Liver (tissue), 8 donors: ENCODE measurements at regions not wholly inside any gene's neighbourhood (a gene's known extent, or its start where the extent isn't known, plus 50 kb on each side); places are given as distances from the start of the nearest gene placed in this dataset.
"Not testable (repeated sequence)": the region's sequence is repeated elsewhere in the genome, so short reads cannot be mapped to it uniquely, and the experiment has no call there.

Source experiments
- DNase-seq: peaks from one replicate; pipeline ENCODE4 v3.0.0-alpha.2; 2017; ENCODE audit warnings: low spot score
- H3K27ac ChIP-seq, 2 donors: one replicate each; pipeline ENCODE4 v1.7.0; 2013; ENCODE audit warnings: inconsistent platforms in 2 of 2, low read length in 2 of 2, control low read depth in 1 of 2, low read depth in 1 of 2, mild to moderate bottlenecking in 1 of 2
- H3K27me3 ChIP-seq, 4 donors: one replicate each; pipeline versions ENCODE4 v1.6.1 to v1.7.0; 2013; ENCODE audit warnings: low read length in 3 of 4, inconsistent platforms in 1 of 4, mild to moderate bottlenecking in 1 of 4, moderate library complexity in 1 of 4; ENCODE audit not compliant: control insufficient read depth in 4 of 4, insufficient read depth in 4 of 4
- H3K36me3 ChIP-seq, 4 donors: one replicate each; pipeline versions ENCODE4 v1.6.1 to v1.7.0; 2013; ENCODE audit warnings: low read length in 3 of 4, mild to moderate bottlenecking in 3 of 4, low read depth in 1 of 4, moderate library complexity in 1 of 4; ENCODE audit not compliant: control insufficient read depth in 4 of 4, insufficient read depth in 3 of 4
- H3K4me1 ChIP-seq, 4 donors: one replicate each; pipeline versions ENCODE4 v1.6.1 to v1.7.0; 2013; ENCODE audit warnings: low read length in 3 of 4, mild to moderate bottlenecking in 3 of 4, moderate library complexity in 1 of 4; ENCODE audit not compliant: control insufficient read depth in 4 of 4, insufficient read depth in 4 of 4
- H3K4me3 ChIP-seq, 3 donors: one replicate each; pipeline versions ENCODE4 v1.6.1 to v1.7.0; 2013; ENCODE audit warnings: low read length in 3 of 3, control low read depth in 1 of 3, low read depth in 1 of 3, mild to moderate bottlenecking in 1 of 3
- H3K9ac ChIP-seq, 2 donors: one replicate each; pipeline ENCODE4 v1.7.0; 2013; ENCODE audit warnings: low read length in 2 of 2, mild to moderate bottlenecking in 2 of 2, moderate library complexity in 2 of 2, control low read depth in 1 of 2, low read depth in 1 of 2
- H3K9me3 ChIP-seq, 4 donors: one replicate each; pipeline versions ENCODE4 v1.6.1 to v1.7.0; 2013; ENCODE audit warnings: low read length in 3 of 4; ENCODE audit not compliant: control insufficient read depth in 4 of 4
- EGR1 ChIP-seq, 2 donors: IDR thresholded peaks; 2 replicates each; pipeline ENCODE4 v1.6.1; 2016 to 2018; ENCODE audit warnings: antibody characterized with exemption in 2 of 2, low read depth in 2 of 2
- FOXA1 ChIP-seq: IDR thresholded peaks from 2 replicates; pipeline ENCODE4 v1.6.1; 2016; ENCODE audit warnings: antibody characterized with exemption
- FOXA2 ChIP-seq: IDR thresholded peaks from 2 replicates; pipeline ENCODE4 v1.6.1; 2016; ENCODE audit warnings: antibody characterized with exemption
- GABPA ChIP-seq, 2 donors: IDR thresholded peaks in 1 of 2; conservative IDR thresholded peaks in 1 of 2; 2 replicates each; pipeline ENCODE4 v1.6.1; 2016; ENCODE audit warnings: antibody characterized with exemption in 2 of 2, mild to moderate bottlenecking in 1 of 2, moderate library complexity in 1 of 2
- HNF4G ChIP-seq: IDR thresholded peaks from 2 replicates; pipeline ENCODE4 v1.6.1; 2016; ENCODE audit warnings: antibody characterized with exemption
- NR2F2 ChIP-seq: IDR thresholded peaks from 2 replicates; pipeline ENCODE4 v1.6.1; 2016; ENCODE audit warnings: antibody characterized with exemption
- RAD21 ChIP-seq, 2 donors: IDR thresholded peaks; 2 replicates each; pipeline ENCODE4 v1.6.1; 2016; ENCODE audit warnings: antibody characterized with exemption in 2 of 2, mild to moderate bottlenecking in 2 of 2
- RXRA ChIP-seq, 2 donors: IDR thresholded peaks; 2 replicates each; pipeline ENCODE4 v1.6.1; 2017 to 2018; ENCODE audit warnings: antibody characterized with exemption in 2 of 2, mild to moderate bottlenecking in 1 of 2
- SP1 ChIP-seq: IDR thresholded peaks from 2 replicates; pipeline ENCODE4 v1.6.1; 2018; ENCODE audit warnings: antibody characterized with exemption, mild to moderate bottlenecking
- TAF1 ChIP-seq: conservative IDR thresholded peaks from 2 replicates; pipeline ENCODE4 v1.6.1; 2016; ENCODE audit warnings: antibody characterized with exemption, mild to moderate bottlenecking
- YY1 ChIP-seq: IDR thresholded peaks from 2 replicates; pipeline ENCODE4 v1.6.1; 2016; ENCODE audit warnings: antibody characterized with exemption, mild to moderate bottlenecking
- WGBS: extraction: QIAGEN DNeasy Blood & Tissue Kit; methylation state at CpG from one replicate; pipeline ENCODE4 v1.1.7; 2013; 5-methylcytosine and 5-hydroxymethylcytosine counted together
- TF ChIP-seq, protein P1 (sequence below): IDR thresholded peaks from 2 replicates; pipeline ENCODE4 v1.6.1; 2016; ENCODE audit warnings: antibody characterized with exemption, mild to moderate bottlenecking
- TF ChIP-seq, protein P2 (sequence below): IDR thresholded peaks from 2 replicates; pipeline ENCODE4 v1.6.1; 2016; ENCODE audit warnings: antibody characterized with exemption
- TF ChIP-seq, protein P3 (sequence below): IDR thresholded peaks from 2 replicates; pipeline ENCODE4 v1.6.1; 2016; ENCODE audit warnings: antibody characterized with exemption
- TF ChIP-seq, protein P4 (sequence below): fragments of 150-350 bp; IDR thresholded peaks from 2 replicates; pipeline ENCODE4 v1.5.1; 2017; ENCODE audit warnings: improper control_type of control experiment, low read depth, low read length; ENCODE audit not compliant: missing input control
- TF ChIP-seq, protein P5 (sequence below): IDR thresholded peaks from 2 replicates; pipeline ENCODE4 v1.6.1; 2016; ENCODE audit warnings: antibody characterized with exemption
- donor health status: healthy.
- donor health status: healthy.
- donor health status: healthy.
- donor health status: healthy.
- donor health status: healthy.

DNA sequence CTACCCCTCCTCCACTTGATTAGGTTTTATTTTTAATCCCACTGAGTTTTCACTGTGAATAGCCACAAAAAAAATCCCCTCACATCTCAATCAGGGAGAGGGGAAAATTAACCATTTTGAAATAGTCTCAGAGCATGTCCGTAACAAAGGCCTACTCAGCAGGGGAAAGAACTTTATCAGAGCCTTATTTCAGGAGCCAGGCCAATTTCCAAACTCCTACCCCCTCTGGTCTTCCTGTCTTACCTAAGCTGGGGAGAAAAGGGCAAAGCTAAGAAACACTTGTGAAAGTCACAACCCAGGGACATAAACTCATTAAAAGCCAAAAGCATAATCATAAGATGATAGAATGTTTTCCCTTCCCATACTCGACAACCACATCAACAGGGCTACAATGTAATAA lies 260.3 kb upstream of the DIO3 start:
- peaks cover 0 to 6% (median 2%) of the 10 kb centered on the region in 4 donors for H3K9me3 ChIP-seq
- TF ChIP-seq TAF1, result no peak
- TF ChIP-seq, protein P1, sequence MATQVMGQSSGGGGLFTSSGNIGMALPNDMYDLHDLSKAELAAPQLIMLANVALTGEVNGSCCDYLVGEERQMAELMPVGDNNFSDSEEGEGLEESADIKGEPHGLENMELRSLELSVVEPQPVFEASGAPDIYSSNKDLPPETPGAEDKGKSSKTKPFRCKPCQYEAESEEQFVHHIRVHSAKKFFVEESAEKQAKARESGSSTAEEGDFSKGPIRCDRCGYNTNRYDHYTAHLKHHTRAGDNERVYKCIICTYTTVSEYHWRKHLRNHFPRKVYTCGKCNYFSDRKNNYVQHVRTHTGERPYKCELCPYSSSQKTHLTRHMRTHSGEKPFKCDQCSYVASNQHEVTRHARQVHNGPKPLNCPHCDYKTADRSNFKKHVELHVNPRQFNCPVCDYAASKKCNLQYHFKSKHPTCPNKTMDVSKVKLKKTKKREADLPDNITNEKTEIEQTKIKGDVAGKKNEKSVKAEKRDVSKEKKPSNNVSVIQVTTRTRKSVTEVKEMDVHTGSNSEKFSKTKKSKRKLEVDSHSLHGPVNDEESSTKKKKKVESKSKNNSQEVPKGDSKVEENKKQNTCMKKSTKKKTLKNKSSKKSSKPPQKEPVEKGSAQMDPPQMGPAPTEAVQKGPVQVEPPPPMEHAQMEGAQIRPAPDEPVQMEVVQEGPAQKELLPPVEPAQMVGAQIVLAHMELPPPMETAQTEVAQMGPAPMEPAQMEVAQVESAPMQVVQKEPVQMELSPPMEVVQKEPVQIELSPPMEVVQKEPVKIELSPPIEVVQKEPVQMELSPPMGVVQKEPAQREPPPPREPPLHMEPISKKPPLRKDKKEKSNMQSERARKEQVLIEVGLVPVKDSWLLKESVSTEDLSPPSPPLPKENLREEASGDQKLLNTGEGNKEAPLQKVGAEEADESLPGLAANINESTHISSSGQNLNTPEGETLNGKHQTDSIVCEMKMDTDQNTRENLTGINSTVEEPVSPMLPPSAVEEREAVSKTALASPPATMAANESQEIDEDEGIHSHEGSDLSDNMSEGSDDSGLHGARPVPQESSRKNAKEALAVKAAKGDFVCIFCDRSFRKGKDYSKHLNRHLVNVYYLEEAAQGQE, result no peak
- TF ChIP-seq GABPA (IDR thresholded peaks at IDR 0.05 in 1 of 2, conservative IDR thresholded peaks at IDR 0.05 in 1 of 2), result no peak
- TF ChIP-seq SP1, result no peak
- TF ChIP-seq, protein P2, sequence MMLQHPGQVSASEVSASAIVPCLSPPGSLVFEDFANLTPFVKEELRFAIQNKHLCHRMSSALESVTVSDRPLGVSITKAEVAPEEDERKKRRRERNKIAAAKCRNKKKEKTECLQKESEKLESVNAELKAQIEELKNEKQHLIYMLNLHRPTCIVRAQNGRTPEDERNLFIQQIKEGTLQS, result no peak
- TF ChIP-seq, protein P3, sequence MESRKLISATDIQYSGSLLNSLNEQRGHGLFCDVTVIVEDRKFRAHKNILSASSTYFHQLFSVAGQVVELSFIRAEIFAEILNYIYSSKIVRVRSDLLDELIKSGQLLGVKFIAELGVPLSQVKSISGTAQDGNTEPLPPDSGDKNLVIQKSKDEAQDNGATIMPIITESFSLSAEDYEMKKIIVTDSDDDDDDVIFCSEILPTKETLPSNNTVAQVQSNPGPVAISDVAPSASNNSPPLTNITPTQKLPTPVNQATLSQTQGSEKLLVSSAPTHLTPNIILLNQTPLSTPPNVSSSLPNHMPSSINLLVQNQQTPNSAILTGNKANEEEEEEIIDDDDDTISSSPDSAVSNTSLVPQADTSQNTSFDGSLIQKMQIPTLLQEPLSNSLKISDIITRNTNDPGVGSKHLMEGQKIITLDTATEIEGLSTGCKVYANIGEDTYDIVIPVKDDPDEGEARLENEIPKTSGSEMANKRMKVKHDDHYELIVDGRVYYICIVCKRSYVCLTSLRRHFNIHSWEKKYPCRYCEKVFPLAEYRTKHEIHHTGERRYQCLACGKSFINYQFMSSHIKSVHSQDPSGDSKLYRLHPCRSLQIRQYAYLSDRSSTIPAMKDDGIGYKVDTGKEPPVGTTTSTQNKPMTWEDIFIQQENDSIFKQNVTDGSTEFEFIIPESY, result no peak
- TF ChIP-seq FOXA1, result no peak
- TF ChIP-seq, protein P4, sequence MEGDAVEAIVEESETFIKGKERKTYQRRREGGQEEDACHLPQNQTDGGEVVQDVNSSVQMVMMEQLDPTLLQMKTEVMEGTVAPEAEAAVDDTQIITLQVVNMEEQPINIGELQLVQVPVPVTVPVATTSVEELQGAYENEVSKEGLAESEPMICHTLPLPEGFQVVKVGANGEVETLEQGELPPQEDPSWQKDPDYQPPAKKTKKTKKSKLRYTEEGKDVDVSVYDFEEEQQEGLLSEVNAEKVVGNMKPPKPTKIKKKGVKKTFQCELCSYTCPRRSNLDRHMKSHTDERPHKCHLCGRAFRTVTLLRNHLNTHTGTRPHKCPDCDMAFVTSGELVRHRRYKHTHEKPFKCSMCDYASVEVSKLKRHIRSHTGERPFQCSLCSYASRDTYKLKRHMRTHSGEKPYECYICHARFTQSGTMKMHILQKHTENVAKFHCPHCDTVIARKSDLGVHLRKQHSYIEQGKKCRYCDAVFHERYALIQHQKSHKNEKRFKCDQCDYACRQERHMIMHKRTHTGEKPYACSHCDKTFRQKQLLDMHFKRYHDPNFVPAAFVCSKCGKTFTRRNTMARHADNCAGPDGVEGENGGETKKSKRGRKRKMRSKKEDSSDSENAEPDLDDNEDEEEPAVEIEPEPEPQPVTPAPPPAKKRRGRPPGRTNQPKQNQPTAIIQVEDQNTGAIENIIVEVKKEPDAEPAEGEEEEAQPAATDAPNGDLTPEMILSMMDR, result no peak
- no peak for TF ChIP-seq RXRA (IDR thresholded peaks at IDR 0.05)
- no peak for TF ChIP-seq FOXA2
- TF ChIP-seq, protein P5, sequence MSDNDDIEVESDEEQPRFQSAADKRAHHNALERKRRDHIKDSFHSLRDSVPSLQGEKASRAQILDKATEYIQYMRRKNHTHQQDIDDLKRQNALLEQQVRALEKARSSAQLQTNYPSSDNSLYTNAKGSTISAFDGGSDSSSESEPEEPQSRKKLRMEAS, result no peak
- no peak for TF ChIP-seq EGR1 (IDR thresholded peaks at IDR 0.05; ENCODE audit: low read depth in 2 of 2)
- TF ChIP-seq HNF4G, result no peak
- no peak for TF ChIP-seq NR2F2
- TF ChIP-seq YY1, result no peak
- no peak for TF ChIP-seq RAD21 (IDR thresholded peaks at IDR 0.05)
- no peak overlapping the region for H3K27ac ChIP-seq
- H3K27me3 ChIP-seq, result no peaks in the 10 kb centered on the region
- DNase-seq, result no peak
- no peaks in the 10 kb centered on the region for H3K4me1 ChIP-seq
- H3K36me3 ChIP-seq, result no peaks in the 10 kb centered on the region
- H3K9ac ChIP-seq, result no peak overlapping the region
- H3K4me3 ChIP-seq, result no peak overlapping the region
- WGBS, result 85% methylated on average over 2 of the region's 2 CpGs

DNA sequence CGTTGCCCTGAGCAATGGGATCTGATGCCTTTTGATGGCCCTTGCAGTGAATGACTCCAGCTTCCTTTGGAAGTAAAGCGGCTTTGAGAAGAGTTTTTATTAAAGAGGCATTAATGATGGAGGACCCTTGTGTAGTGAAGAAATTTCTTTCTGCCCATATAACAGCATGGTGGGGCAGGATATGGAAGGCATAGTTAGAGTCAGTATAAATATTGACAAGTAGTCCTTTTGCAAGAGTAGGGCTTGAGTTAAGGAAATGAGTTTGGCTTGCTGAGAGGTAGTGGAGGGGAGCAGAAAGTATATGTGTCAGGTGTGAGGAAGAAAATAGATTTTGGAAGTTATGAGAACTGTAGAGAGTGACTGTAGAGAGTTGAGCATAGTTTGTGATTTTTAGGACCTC lies 254.1 kb upstream of the DIO3 start:
- not testable (repeated sequence) for DNase-seq, H3K9me3 ChIP-seq, H3K9ac ChIP-seq, H3K27me3 ChIP-seq, H3K4me1 ChIP-seq, H3K27ac ChIP-seq, H3K36me3 ChIP-seq, H3K4me3 ChIP-seq
- WGBS, result 96% methylated on average over 2 of the region's 2 CpGs

DNA sequence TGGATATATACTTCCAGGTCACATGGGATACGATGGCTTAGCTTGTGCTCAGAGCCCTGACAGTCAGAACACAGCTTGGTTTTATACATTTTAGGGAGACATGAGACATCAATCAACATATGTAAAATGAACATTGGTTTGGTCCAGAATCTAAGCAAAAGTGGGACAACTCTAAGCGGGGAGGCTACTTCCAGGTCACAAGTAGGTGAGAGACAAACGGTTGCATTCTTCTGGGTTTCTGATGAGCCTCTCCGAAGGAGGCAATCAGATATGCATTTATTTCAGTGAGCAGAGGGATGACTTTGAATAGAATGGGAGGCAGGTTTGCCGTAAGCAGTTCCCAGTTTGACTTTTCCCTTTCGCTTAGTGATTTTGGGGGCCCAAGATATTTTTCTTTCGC lies 250.1 kb upstream of the DIO3 start:
- 84% methylated on average over 7 of the region's 7 CpGs for WGBS
- H3K4me1 ChIP-seq, H3K9me3 ChIP-seq, H3K27me3 ChIP-seq, DNase-seq, H3K36me3 ChIP-seq, H3K27ac ChIP-seq, H3K4me3 ChIP-seq, H3K9ac ChIP-seq: not testable (repeated sequence)
